Caco-2 (cell line): ENCODE measurements at regions not wholly inside any gene's neighbourhood (a gene's known extent, or its start where the extent isn't known, plus 50 kb on each side); places are given as distances from the start of the nearest gene placed in this dataset.

Experiments used
- BruUV-seq: library from RNA; stranded (reverse); fragments of 400-500 nt; replicated peaks from 2 replicates; lab custom pipeline; 2021; lab: Mats Ljungman, UMichigan
- CTCF ChIA-PET: fragments of 300-600 bp; sonication (Branson Sonifier 250); formaldehyde crosslinking; loops from one replicate; lab custom pipeline; 2022; ENCODE audit warnings: antibody characterized with exemption; lab: Charles Lee
- POLR2A ChIA-PET: fragments of 300-600 bp; sonication (Branson Sonifier 250); formaldehyde crosslinking; loops from one replicate; lab custom pipeline; 2022; ENCODE audit warnings: antibody characterized with exemption; lab: Charles Lee
- DNase-seq, 2 experiments: peaks; one replicate each; pipeline versions ENCODE4 v3.0.0 to v3.0.0-alpha.2; 2020 to 2022
- H3K27me3 ChIP-seq: replicated peaks from 2 replicates; pipeline ENCODE4 v1.6.0; 2011; ENCODE audit warnings: low read length; ENCODE audit not compliant: control insufficient read depth, insufficient read depth
- H3K36me3 ChIP-seq: 2 replicates; pipeline ENCODE4 v1.5.1; 2011; ENCODE audit warnings: low read length; ENCODE audit not compliant: control insufficient read depth, insufficient read depth
- H3K4me1 ChIP-seq: fragments of 250-450 bp; sonication (Bioruptor Pico); 2 replicates; pipeline ENCODE4 v1.5.1; 2020; ENCODE audit warnings: mild to moderate bottlenecking
- H3K4me3 ChIP-seq: 2 replicates; pipeline ENCODE4 v1.5.1; 2011; ENCODE audit warnings: low read depth, mild to moderate bottlenecking, control low read depth, low read length
- H3K9me3 ChIP-seq: fragments of 250-450 bp; sonication (Bioruptor Pico); 2 replicates; pipeline ENCODE4 v1.5.1; 2020; ENCODE audit warnings: mild to moderate bottlenecking, moderate library complexity
- H3K27ac Mint-ChIP-seq: one replicate; pipeline ENCODE4 v1.8.0; 2022; ENCODE audit warnings: mixed read lengths; ENCODE audit not compliant: unreplicated experiment
- H3K27me3 Mint-ChIP-seq: one replicate; pipeline ENCODE4 v1.8.0; 2022; ENCODE audit warnings: mixed read lengths; ENCODE audit not compliant: insufficient read depth, unreplicated experiment
- H3K36me3 Mint-ChIP-seq: one replicate; pipeline ENCODE4 v1.8.0; 2022; ENCODE audit warnings: mild to moderate bottlenecking, mixed read lengths; ENCODE audit not compliant: insufficient read depth, unreplicated experiment
- H3K4me1 Mint-ChIP-seq: one replicate; pipeline ENCODE4 v1.8.0; 2022; ENCODE audit warnings: low read depth, mixed read lengths; ENCODE audit not compliant: unreplicated experiment
- H3K4me3 Mint-ChIP-seq: one replicate; pipeline ENCODE4 v1.8.0; 2022; ENCODE audit warnings: mild to moderate bottlenecking, moderate library complexity, mixed read lengths; ENCODE audit not compliant: unreplicated experiment
- H3K9me3 Mint-ChIP-seq: one replicate; pipeline ENCODE4 v1.8.0; 2022; ENCODE audit warnings: mixed read lengths; ENCODE audit not compliant: unreplicated experiment
- intact Hi-C: fragments of 100-400 bp; cut with micrococcal nuclease; formaldehyde crosslinking; loops from one replicate; pipeline ENCODE4 v1.10.0; 2022; ENCODE audit not compliant: unreplicated experiment
- TF ChIP-seq, protein P1 (sequence below), 2 experiments: fragments of 200-600 bp in 1 of 2; IDR thresholded peaks; 1 replicate in 1 of 2; 2 replicates in 1 of 2; pipeline versions ENCODE4 v1.5.1 to v1.8.0; 2011 to 2022; ENCODE audit warnings: antibody characterized with exemption in 1 of 2, control low read depth in 1 of 2, inconsistent platforms in 1 of 2, low read depth in 1 of 2, low read length in 1 of 2, mild to moderate bottlenecking in 1 of 2, moderate library complexity in 1 of 2; ENCODE audit not compliant: insufficient read depth in 1 of 2, severe bottlenecking in 1 of 2, unreplicated experiment in 1 of 2

DNA sequence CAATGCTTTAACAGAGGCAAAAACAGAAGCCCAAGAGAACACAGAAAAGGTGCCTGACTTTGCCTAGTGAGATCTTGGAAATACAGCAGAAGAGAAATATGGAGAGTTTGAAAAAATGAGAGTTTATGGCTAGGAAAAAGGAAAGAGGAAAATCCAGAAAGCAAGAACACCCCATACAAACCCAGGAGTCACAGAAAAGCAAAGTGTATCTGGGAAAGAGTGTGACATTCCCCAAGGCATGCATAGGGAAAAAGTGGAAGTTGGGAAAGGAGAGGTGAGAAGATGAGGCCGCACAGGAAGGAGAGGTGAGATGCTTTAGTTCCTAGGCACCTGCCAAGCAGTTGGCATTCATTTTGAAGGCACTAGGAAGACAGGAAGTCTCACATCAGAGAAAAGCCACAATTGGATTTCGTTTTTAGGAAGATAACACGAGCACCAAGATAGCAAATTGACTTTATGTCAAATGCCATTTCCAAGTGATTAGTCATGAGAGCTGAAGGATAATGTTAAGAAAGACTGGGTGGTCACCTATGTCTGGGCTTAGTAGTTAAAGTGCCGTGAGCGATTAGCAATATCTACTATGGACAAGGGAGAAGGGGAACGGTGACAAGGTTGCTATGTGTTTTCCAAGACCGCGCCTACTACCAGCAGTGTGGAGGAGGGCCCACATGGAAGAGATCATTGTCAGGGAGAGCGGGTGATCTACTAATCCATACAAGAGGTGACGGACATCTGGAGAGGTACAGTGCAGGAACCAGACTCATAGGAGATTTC lies 224.1 kb upstream of the PARD3B start:
- Mint-ChIP-seq H3K9me3 (no peaks in the 10 kb centered on the region), H3K27ac (no peak overlapping the region), H3K4me3 (no peak overlapping the region), H3K4me1 (peaks cover 12% of the 10 kb centered on the region), H3K27me3 (no peaks in the 10 kb centered on the region), H3K36me3 (no peaks in the 10 kb centered on the region)
- Histone ChIP-seq H3K36me3 (no peaks in the 10 kb centered on the region), H3K27me3 (no peaks in the 10 kb centered on the region), H3K9me3 (no peaks in the 10 kb centered on the region), H3K4me3 (no peak overlapping the region), H3K4me1 (peaks cover 4% of the 10 kb centered on the region)
- no peak for DNase-seq
- POLR2A ChIA-PET = no interaction called here
- TF ChIP-seq, protein P1, sequence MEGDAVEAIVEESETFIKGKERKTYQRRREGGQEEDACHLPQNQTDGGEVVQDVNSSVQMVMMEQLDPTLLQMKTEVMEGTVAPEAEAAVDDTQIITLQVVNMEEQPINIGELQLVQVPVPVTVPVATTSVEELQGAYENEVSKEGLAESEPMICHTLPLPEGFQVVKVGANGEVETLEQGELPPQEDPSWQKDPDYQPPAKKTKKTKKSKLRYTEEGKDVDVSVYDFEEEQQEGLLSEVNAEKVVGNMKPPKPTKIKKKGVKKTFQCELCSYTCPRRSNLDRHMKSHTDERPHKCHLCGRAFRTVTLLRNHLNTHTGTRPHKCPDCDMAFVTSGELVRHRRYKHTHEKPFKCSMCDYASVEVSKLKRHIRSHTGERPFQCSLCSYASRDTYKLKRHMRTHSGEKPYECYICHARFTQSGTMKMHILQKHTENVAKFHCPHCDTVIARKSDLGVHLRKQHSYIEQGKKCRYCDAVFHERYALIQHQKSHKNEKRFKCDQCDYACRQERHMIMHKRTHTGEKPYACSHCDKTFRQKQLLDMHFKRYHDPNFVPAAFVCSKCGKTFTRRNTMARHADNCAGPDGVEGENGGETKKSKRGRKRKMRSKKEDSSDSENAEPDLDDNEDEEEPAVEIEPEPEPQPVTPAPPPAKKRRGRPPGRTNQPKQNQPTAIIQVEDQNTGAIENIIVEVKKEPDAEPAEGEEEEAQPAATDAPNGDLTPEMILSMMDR (IDR thresholded peaks at IDR 0.05; ENCODE audit: insufficient read depth in 1 of 2, low read depth in 1 of 2, low read length in 1 of 2, severe bottlenecking in 1 of 2, unreplicated experiment in 1 of 2) = no peak
- CTCF ChIA-PET = no interaction called here
- intact Hi-C loops = loop anchor here (5.0 to 10.0 kb wide), 2 partner anchors 174 to 564 kb away; no protein-coding TSS in a partner anchor
- no TSS peak for BruUV-seq

DNA sequence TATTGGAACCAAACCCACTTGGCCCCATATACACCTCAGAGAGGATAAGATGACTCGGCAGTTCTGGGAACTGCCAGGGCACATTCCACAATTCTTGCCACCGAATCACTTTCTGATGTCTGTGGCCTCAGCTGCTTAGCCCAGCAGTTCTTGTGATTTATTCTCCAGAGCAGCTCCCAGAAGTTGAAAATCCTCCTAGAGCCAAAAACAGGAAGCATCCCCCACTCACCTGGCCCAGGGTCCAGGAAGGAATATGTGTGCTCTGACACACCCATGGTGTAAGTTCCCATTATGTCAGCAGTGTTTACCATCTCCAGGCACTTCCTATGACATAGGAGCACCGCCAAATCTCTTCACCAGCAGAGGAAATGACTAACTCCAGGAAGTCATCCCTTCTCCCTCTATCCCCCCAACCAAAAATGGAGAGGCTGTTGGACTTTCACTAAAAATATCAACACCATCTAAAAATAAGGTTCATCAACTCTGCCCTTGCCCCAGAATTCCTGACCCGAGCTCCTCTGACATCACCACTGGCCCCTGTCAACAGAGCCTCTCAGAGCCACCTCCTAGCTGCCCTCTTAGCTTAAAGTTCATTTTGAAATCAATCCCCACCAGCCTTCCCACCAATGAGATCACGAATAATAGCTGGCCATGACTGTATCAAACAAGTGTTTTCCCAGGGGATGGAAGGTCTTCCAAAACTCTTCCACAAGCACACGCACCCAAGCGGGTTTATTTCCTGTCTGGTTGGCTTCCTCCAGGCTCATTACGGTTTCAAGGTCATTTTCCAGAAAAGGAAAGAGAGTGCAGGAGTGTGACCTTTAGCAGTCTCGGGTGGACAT lies 223.1 kb upstream of the PARD3B start:
- Mint-ChIP-seq H3K27me3 (no peaks in the 10 kb centered on the region), H3K4me1 (peaks cover 21% of the 10 kb centered on the region), H3K27ac (no peak overlapping the region), H3K36me3 (no peaks in the 10 kb centered on the region), H3K9me3 (no peaks in the 10 kb centered on the region), H3K4me3 (no peak overlapping the region)
- H3K27me3 ChIP-seq = no peaks in the 10 kb centered on the region
- ChIA-PET POLR2A (no interaction called here), CTCF (no interaction called here)
- no peak overlapping the region for H3K4me3 ChIP-seq
- no peaks in the 10 kb centered on the region for H3K9me3 ChIP-seq
- TF ChIP-seq, protein P1 (IDR thresholded peaks at IDR 0.05; ENCODE audit: insufficient read depth in 1 of 2, low read depth in 1 of 2, low read length in 1 of 2, severe bottlenecking in 1 of 2, unreplicated experiment in 1 of 2) = no peak
- no peak for DNase-seq
- BruUV-seq = no TSS peak
- no peaks in the 10 kb centered on the region for H3K36me3 ChIP-seq
- intact Hi-C loops = loop anchor here (5.0 to 10.0 kb wide), 2 partner anchors 175 to 563 kb away; no protein-coding TSS in a partner anchor
- H3K4me1 ChIP-seq = peaks cover 4% of the 10 kb centered on the region

DNA sequence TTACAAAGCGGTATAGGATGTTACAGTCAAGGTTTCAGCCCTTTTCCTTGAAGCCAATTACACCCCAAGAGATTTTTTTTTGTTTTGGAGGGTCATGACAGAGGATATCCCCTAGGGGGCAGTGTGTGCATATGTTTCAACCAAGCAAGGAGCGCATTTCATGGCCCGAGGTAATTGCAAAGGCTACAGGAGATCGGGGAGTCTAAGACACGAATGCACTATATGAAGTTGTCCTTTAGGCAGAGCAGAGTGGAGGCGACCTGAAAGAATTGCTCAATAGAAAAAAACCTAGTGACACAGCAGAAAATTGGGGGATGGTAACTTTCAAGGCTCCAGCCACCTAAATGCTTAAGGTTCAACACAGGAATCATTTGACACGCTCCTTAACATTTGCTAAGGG lies 219.8 kb upstream of the PARD3B start:
- Mint-ChIP-seq H3K4me1 (peaks cover 28% of the 10 kb centered on the region), H3K27ac (peak overlapping the region; percentile 56), H3K27me3 (no peaks in the 10 kb centered on the region), H3K9me3 (no peaks in the 10 kb centered on the region), H3K4me3 (no peak overlapping the region), H3K36me3 (no peaks in the 10 kb centered on the region)
- H3K4me1 ChIP-seq = peaks cover 4% of the 10 kb centered on the region
- BruUV-seq = no TSS peak
- ChIA-PET POLR2A (no interaction called here), CTCF (no interaction called here)
- DNase-seq = peak; percentile 89 to 90
- no peaks in the 10 kb centered on the region for H3K9me3 ChIP-seq
- intact Hi-C loops = loop anchor here (1.0 to 10.0 kb wide), 9 partner anchors 65 to 1372 kb away; partner anchors contain the start of gene PARD3B
- no peaks in the 10 kb centered on the region for H3K36me3 ChIP-seq
- no peaks in the 10 kb centered on the region for H3K27me3 ChIP-seq
- no peak overlapping the region for H3K4me3 ChIP-seq
- TF ChIP-seq, protein P1 (IDR thresholded peaks at IDR 0.05; ENCODE audit: insufficient read depth in 1 of 2, low read depth in 1 of 2, low read length in 1 of 2, severe bottlenecking in 1 of 2, unreplicated experiment in 1 of 2) = peak; percentile 76 to 89
